NCI-H345 treated with DMSO at 0.1 percent for 48 hours (cell line): ENCODE measurements at regions not wholly inside any gene's neighbourhood (a gene's known extent, or its start where the extent isn't known, plus 50 kb on each side); places are given as distances from the start of the nearest gene placed in this dataset.

Experiments used
- DNase-seq: peaks from one replicate; lab custom pipeline; 2025; ENCODE audit not compliant: unreplicated experiment; lab: John Stamatoyannopoulos, UW

DNA sequence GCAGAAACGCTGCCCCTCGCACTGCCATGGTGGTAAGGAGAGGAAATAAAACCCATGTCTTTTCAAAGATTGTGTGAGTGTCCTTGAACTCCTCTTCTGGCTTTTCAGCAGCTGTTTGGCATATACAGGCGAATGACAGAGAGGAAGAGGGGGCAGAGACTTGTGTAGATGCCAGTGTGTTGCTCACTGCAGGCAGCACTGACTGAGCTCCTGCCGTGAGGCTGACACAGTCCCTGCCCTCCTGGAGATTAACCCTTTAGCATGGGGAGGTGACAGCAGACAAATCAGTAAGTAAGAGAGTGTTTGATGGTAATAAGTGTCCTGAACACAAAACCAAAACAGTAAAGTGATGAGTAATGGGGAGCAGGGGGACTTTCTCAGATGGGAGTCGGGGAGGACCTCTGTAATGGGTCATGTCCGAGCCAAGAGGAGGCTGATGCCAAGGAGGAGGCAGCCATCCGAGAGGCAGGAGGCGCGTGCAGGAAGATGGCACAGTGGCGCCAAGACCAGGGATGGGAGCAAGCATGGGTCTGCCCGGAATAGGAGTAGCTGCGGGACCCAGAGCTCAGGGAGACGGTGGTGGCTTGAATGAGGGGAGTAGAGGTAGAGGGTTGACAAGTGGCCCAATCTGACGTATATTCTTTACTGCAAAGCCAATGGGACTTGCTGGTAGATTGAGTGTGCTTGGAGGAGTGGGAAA is 182.2 kb downstream of the FOXO1 start:
- no peak for DNase-seq

DNA sequence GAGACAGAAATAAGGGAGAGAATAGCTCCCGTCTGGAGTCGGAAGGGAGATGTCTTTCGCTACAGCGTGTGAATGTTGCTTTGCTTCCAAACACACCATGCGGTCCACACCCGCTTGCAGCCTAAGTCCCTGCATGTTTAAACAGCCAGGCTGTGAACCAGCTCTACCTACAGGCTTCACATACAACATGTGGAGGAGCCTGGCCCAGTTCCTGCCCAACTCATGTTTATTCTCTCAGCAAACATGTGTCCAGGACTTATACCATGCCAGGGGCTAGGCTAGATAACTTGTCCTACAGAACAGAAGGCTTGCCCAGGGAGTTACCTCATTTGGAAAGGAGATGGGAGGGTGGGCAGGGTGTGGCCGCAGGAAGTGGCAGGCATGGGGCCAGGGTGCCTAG is 181.5 kb downstream of the FOXO1 start:
- no peak for DNase-seq

GRCh38 chr13:40485611-40486517 is 180.6 kb downstream of the FOXO1 start:
- no peak for DNase-seq

- DNase-seq = no peak
Measured at GRCh38 chr13:40486518-40487163, 179.8 kb downstream of the FOXO1 start.

GRCh38 chr13:40488869-40489391 is 177.5 kb downstream of the FOXO1 start:
- no peak for DNase-seq

GRCh38 chr13:40490086-40490758 is 176.2 kb downstream of the FOXO1 start:
- DNase-seq = no peak

- DNase-seq = no peak
Measured at GRCh38 chr13:40492511-40492910, 173.9 kb downstream of the FOXO1 start.

GRCh38 chr13:40494513-40494912 is 171.9 kb downstream of the FOXO1 start:
- DNase-seq = no peak

DNA sequence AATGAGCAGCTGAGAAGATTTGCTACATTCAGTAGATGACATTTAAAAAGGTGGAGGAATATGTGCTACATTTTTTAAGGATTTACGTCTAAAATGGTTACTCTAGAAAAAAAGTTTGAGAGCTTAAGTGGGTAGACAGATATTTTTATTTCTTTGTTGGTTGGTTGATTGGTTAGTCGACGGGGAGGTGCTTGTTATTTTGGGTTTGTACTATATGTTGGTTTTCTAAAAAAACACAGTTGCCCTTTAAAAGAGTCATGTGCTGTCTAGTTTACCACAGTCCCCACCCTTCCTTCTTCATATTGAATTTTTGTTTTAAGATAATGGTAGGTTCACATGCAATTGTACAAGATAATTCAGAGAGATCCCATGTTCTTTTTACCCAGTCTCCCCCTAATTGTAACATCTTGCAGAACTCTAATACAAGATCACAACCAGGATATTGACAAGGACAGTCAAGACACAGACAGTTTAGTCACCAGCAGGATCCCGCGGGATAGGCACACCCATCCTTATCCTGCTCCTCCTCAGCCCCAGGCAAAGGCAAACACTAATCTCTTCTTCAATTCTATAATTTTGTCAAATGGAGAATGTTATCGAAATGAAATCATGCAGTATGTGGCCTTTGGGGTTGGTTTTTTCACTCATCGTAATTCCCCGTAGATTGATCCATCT is 171.4 kb downstream of the FOXO1 start:
- DNase-seq = no peak

DNA sequence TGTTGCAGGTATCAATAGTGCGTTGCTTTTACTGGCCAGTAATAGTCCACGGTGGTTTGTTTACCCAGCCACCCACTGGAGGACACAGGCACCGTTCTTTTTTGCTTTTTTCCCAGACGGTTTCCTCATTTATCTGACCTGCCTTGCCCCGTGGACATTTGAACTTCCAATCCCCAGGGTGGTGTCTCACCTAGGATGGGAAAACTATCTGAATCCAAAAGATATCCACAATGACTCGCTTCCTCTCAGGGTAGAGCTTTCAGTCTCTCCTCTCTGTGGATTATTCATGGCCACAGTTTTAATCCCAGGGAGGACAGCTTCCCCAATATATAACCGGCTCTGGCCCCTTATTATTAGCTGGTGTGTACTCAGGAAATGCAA is 170.8 kb downstream of the FOXO1 start:
- no peak for DNase-seq

GRCh38 chr13:40496035-40496810 is 170.2 kb downstream of the FOXO1 start:
- no peak for DNase-seq

- no peak for DNase-seq
Measured at GRCh38 chr13:40498461-40498860, 168.0 kb downstream of the FOXO1 start.

GRCh38 chr13:40502236-40502635 is 164.2 kb downstream of the FOXO1 start:
- DNase-seq = no peak

DNA sequence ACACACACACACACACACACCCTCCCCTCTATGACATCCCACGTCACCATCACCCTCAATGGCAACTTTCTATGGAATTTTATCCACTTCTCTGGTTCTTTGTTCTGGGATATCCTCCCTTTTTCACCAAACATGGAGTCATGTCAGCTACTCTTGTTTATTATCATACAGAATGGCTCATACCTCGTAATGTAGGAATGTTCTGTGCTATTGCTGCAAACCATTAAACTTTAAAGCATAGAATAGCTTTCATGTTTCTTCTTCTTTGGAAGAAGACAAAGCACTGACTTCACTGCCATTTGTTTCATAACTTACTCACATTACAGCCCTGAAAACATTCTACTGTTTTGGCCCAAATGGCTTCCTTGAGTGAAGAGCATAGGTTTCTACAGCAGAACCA is 163.4 kb downstream of the FOXO1 start:
- DNase-seq = no peak

DNA sequence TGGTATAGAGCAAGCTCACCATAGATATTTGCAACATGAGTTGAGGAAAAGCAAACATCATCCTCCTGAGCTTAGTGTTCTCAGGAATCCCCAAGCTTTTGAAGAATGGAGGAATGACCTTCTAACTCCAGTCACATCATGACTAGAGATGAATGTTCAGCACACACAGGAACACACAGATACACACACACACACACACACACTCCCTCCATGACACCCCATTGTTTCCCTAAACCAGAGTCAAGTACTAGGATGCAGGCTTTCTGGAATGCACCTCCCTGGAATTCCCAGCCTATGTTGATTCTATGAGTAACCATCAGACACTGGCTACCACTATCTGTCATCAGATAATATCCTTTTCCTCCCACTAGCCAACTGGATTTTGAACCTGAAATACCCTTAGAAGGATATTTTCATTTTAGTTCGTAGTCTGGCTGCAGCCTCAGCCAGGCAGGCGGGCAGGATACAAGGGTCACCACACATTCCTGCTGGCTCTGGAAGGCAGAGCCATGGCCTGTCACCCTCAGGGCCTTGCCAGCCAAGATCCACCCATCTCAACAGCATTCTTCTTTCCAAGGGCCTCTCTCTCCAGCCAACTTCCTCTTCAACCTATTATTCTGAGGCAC is 162.4 kb downstream of the FOXO1 start:
- DNase-seq = no peak

DNA sequence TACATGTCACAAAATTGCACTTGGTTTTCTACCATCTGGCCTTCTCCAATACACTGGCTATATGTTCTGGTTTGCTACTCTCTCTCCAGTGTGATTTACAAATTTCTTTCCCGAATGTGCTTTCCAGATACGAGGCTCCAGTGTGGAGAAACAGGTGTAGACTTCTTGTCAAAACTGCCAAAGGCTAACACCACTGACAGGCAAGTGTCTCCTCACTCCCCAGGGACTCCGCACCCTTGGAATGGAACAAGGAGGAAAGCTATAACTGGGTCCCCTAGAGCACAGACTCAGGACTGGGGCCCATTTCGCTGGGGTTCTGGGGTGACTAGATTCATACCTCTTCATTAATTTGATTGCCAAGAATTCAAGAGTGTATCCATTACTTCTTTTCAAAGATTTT is 161.8 kb downstream of the FOXO1 start:
- DNase-seq = no peak

- DNase-seq = no peak
Measured at GRCh38 chr13:40505196-40505595, 161.2 kb downstream of the FOXO1 start.
